GM08714 (cell line): ENCODE measurements at regions not wholly inside any gene's neighbourhood (a gene's known extent, or its start where the extent isn't known, plus 50 kb on each side); places are given as distances from the start of the nearest gene placed in this dataset.

Source experiments
- H3K4me3 ChIP-seq: fragments of 200-500 bp; sonication (Bioruptor generic); 2 replicates; pipeline ENCODE4 v1.5.1; 2014; ENCODE audit warnings: mild to moderate bottlenecking, low read length, inconsistent platforms
- ZNF274 ChIP-seq: IDR thresholded peaks from 2 replicates; pipeline ENCODE4 v1.6.1; 2012; ENCODE audit warnings: mild to moderate bottlenecking, low read depth, low read length

GRCh38 chr10:124301736-124302135, 117.0 kb downstream of the OAT start:
- TF ChIP-seq ZNF274: no peak
- no peak overlapping the region for H3K4me3 ChIP-seq

GRCh38 chr10:124300735-124301134, 118.0 kb downstream of the OAT start:
- no peak for TF ChIP-seq ZNF274
- H3K4me3 ChIP-seq: no peak overlapping the region

- H3K4me3 ChIP-seq: no peak overlapping the region
- TF ChIP-seq ZNF274: no peak
Measured at GRCh38 chr10:124300224-124300623, 118.5 kb downstream of the OAT start.

- no peak for TF ChIP-seq ZNF274
- no peak overlapping the region for H3K4me3 ChIP-seq
Measured at GRCh38 chr10:124299696-124300095, 119.0 kb downstream of the OAT start.

GRCh38 chr10:124298891-124299290, 119.8 kb downstream of the OAT start:
- H3K4me3 ChIP-seq: no peak overlapping the region
- TF ChIP-seq ZNF274: no peak

- no peak for TF ChIP-seq ZNF274
- no peak overlapping the region for H3K4me3 ChIP-seq
Measured at GRCh38 chr10:124296813-124297788, 121.6 kb downstream of the OAT start.

GRCh38 chr10:124296121-124296812, 122.5 kb downstream of the OAT start:
- no peak overlapping the region for H3K4me3 ChIP-seq
- TF ChIP-seq ZNF274: no peak

- no peak overlapping the region for H3K4me3 ChIP-seq
- TF ChIP-seq ZNF274: no peak
Measured at GRCh38 chr10:124294811-124295770, 123.6 kb downstream of the OAT start.

GRCh38 chr10:124293616-124294449, 124.9 kb downstream of the OAT start:
- TF ChIP-seq ZNF274: no peak
- H3K4me3 ChIP-seq: no peak overlapping the region

GRCh38 chr10:124292911-124293615, 125.7 kb downstream of the OAT start:
- no peak overlapping the region for H3K4me3 ChIP-seq
- TF ChIP-seq ZNF274: no peak

- no peak for TF ChIP-seq ZNF274
- no peak overlapping the region for H3K4me3 ChIP-seq
Measured at GRCh38 chr10:124291001-124291701, 127.6 kb downstream of the OAT start.
